ENCODE measurements at regions not wholly inside any gene's neighbourhood (a gene's known extent, or its start where the extent isn't known, plus 50 kb on each side); places are given as distances from the start of the nearest gene placed in this dataset.
"Not testable (repeated sequence)": the region's sequence is repeated elsewhere in the genome, so short reads cannot be mapped to it uniquely, and the experiment has no call there.

GRCh38 chr7:112669306-112669705 lies 120.9 kb downstream of the TMEM168 start:
- DNase-seq: no peak

GRCh38 chr7:112670193-112670592 lies 120.0 kb downstream of the TMEM168 start:
- no peak for DNase-seq

GRCh38 chr7:112678626-112679025 lies 111.6 kb downstream of the TMEM168 start:
- no peak for DNase-seq

- not testable (repeated sequence) for DNase-seq
These were observed 100.6 kb downstream of the TMEM168 start for GRCh38 chr7:112689466-112690177.

- DNase-seq: no peak
These were observed 97.9 kb downstream of the TMEM168 start for GRCh38 chr7:112692333-112692732.

GRCh38 chr7:112697211-112697610 lies 93.0 kb downstream of the TMEM168 start:
- DNase-seq: not testable (repeated sequence)

- no peak for DNase-seq
These were observed 90.3 kb downstream of the TMEM168 start for GRCh38 chr7:112699725-112700513.

GRCh38 chr7:112701456-112701855 lies 88.7 kb downstream of the TMEM168 start:
- no peak for DNase-seq

- DNase-seq: peak; percentile 12 to 14
These were observed 82.5 kb downstream of the TMEM168 start for GRCh38 chr7:112707655-112708054.

GRCh38 chr7:112708236-112708635 lies 82.0 kb downstream of the TMEM168 start:
- no peak for DNase-seq
